ENCODE measurements at regions not wholly inside any gene's neighbourhood (a gene's known extent, or its start where the extent isn't known, plus 50 kb on each side); places are given as distances from the start of the nearest gene placed in this dataset.

DNA sequence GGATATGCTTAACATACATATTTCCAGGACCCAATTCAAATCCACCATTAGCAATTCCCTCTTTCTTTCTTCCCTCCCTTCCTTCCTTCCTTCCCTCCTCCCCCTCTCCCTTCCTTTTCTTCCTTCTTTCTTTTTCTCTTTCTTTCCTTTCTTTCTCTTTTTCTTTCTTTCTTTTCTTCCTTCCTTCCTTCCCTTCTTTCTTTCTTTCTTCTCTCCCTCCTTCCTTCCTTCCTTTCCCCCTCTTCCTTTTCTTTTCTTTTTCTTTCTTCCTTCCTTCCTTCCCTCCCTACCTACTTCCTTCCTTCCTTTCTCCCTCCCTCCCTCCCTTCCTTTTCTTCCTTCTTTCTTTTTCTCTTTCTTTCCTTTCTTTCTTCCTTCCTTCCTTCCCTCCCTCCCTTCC is 332.0 kb downstream of the TMEM161B start:
- TF ChIP-seq, protein P1, sequence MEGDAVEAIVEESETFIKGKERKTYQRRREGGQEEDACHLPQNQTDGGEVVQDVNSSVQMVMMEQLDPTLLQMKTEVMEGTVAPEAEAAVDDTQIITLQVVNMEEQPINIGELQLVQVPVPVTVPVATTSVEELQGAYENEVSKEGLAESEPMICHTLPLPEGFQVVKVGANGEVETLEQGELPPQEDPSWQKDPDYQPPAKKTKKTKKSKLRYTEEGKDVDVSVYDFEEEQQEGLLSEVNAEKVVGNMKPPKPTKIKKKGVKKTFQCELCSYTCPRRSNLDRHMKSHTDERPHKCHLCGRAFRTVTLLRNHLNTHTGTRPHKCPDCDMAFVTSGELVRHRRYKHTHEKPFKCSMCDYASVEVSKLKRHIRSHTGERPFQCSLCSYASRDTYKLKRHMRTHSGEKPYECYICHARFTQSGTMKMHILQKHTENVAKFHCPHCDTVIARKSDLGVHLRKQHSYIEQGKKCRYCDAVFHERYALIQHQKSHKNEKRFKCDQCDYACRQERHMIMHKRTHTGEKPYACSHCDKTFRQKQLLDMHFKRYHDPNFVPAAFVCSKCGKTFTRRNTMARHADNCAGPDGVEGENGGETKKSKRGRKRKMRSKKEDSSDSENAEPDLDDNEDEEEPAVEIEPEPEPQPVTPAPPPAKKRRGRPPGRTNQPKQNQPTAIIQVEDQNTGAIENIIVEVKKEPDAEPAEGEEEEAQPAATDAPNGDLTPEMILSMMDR (conservative IDR thresholded peaks at IDR 0.05; ENCODE audit: low read depth, low read length): no peak
- TF ChIP-seq EZH2 (IDR thresholded peaks at IDR 0.05; ENCODE audit: borderline replicate concordance, low read depth, low read length, poor library complexity, severe bottlenecking): no peak
- H3K27me3 ChIP-seq (replicated peaks; ENCODE audit: insufficient read depth, low read depth, low read length, poor library complexity): peaks cover 8% of the 10 kb centered on the region
- H3K9me3 ChIP-seq (ENCODE audit: low read depth, low read length, poor library complexity, severe bottlenecking): no peaks in the 10 kb centered on the region
- intact Hi-C loops (cut with micrococcal nuclease; ENCODE audit: unreplicated experiment): no loop called here
- POLR2A ChIA-PET (ENCODE audit: low non-redundant PET): no interaction called here
- H3K4me3 ChIP-seq (ENCODE audit: low read depth, low read length, poor library complexity, severe bottlenecking): no peak overlapping the region
- no TSS peak for BruUV-seq (replicated peaks)
- H3K4me1 ChIP-seq (ENCODE audit: insufficient read depth, low read length, poor library complexity, severe bottlenecking): no peaks in the 10 kb centered on the region
- no peaks in the 10 kb centered on the region for H3K36me3 ChIP-seq (ENCODE audit: insufficient read depth, low read length, poor library complexity, severe bottlenecking)
- DNase-seq (ENCODE audit: low spot score): no peak
- CTCF ChIA-PET: interaction anchor here (0.6 kb wide), 1 partner anchor 242 kb away, joined by 3 read pairs; no protein-coding TSS in a partner anchor
- no peak overlapping the region for H3K27ac ChIP-seq (ENCODE audit: low read depth, low read length, poor library complexity, severe bottlenecking)

DNA sequence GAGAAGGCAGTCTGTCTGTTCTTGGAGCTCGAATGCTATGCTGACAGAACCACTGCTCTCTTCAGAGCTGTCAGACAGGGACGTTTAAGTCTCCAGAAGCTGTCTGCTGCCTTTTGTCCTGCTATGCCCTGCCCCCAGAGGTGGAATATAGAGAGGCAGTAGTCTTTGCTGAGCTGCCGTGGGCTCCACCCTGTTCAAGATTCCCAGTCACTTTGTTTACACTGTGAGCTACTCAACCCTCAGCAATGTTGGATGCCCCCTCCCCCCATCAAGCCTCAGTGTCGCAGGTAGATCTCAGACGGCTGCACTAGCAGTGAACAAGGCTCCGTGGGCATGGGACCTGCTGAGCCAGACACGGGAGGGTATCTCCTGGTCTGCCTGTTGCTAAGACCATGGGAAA is 344.2 kb downstream of the TMEM161B start:
- TF ChIP-seq, protein P1 (conservative IDR thresholded peaks at IDR 0.05; ENCODE audit: low read depth, low read length): no peak
- no peak for TF ChIP-seq EZH2 (IDR thresholded peaks at IDR 0.05; ENCODE audit: borderline replicate concordance, low read depth, low read length, poor library complexity, severe bottlenecking)
- POLR2A ChIA-PET (ENCODE audit: low non-redundant PET): no interaction called here
- intact Hi-C loops (cut with micrococcal nuclease; ENCODE audit: unreplicated experiment): no loop called here

DNA sequence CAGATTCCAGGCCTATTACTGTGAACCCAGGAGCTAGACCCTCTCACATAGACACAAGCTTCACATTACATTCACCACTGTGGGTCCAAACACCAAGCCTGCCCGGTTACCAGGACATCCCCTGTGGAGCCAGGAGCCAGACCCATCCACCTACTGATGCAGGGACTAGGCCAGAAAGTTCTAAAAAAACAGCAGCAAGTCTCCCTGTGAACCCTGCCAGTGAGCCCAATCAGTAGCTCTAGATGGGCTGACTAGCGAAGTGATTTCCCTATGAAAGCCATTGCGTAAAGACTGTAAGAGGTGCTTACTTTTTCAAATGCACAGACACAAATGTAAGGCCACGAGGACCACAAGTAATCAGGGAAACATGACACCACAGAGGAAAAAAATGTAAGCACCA is 352.3 kb downstream of the TMEM161B start:
- TF ChIP-seq EZH2 (IDR thresholded peaks at IDR 0.05; ENCODE audit: borderline replicate concordance, low read depth, low read length, poor library complexity, severe bottlenecking): no peak
- TF ChIP-seq, protein P1 (conservative IDR thresholded peaks at IDR 0.05; ENCODE audit: low read depth, low read length): no peak
- POLR2A ChIA-PET (ENCODE audit: low non-redundant PET): interaction anchor here (0.6 kb wide), 1 partner anchor 411 kb away, joined by 11 read pairs; no protein-coding TSS in a partner anchor
- no peak for DNase-seq (ENCODE audit: low spot score)
- no TSS peak for BruUV-seq (replicated peaks)
- Histone ChIP-seq H3K27me3 (replicated peaks; ENCODE audit: insufficient read depth, low read depth, low read length, poor library complexity) (no peaks in the 10 kb centered on the region), H3K27ac (ENCODE audit: low read depth, low read length, poor library complexity, severe bottlenecking) (no peak overlapping the region), H3K4me3 (ENCODE audit: low read depth, low read length, poor library complexity, severe bottlenecking) (no peak overlapping the region), H3K36me3 (ENCODE audit: insufficient read depth, low read length, poor library complexity, severe bottlenecking) (no peaks in the 10 kb centered on the region), H3K9me3 (ENCODE audit: low read depth, low read length, poor library complexity, severe bottlenecking) (no peaks in the 10 kb centered on the region), H3K4me1 (ENCODE audit: insufficient read depth, low read length, poor library complexity, severe bottlenecking) (no peaks in the 10 kb centered on the region)
- intact Hi-C loops (cut with micrococcal nuclease; ENCODE audit: unreplicated experiment): no loop called here
- CTCF ChIA-PET: no interaction called here

More for the DNA sequence above, 344.2 kb downstream of the TMEM161B start:
- Histone ChIP-seq H3K9me3 (ENCODE audit: low read depth, low read length, poor library complexity, severe bottlenecking) (no peaks in the 10 kb centered on the region), H3K27me3 (replicated peaks; ENCODE audit: insufficient read depth, low read depth, low read length, poor library complexity) (no peaks in the 10 kb centered on the region), H3K4me1 (ENCODE audit: insufficient read depth, low read length, poor library complexity, severe bottlenecking) (no peaks in the 10 kb centered on the region), H3K4me3 (ENCODE audit: low read depth, low read length, poor library complexity, severe bottlenecking) (no peak overlapping the region), H3K27ac (ENCODE audit: low read depth, low read length, poor library complexity, severe bottlenecking) (no peak overlapping the region), H3K36me3 (ENCODE audit: insufficient read depth, low read length, poor library complexity, severe bottlenecking) (no peaks in the 10 kb centered on the region)
- no TSS peak for BruUV-seq (replicated peaks)
- CTCF ChIA-PET: no interaction called here
- no peak for DNase-seq (ENCODE audit: low spot score)

All from A673 (cell line).